WTC11 (cell line): ENCODE measurements at regions not wholly inside any gene's neighbourhood (a gene's known extent, or its start where the extent isn't known, plus 50 kb on each side); places are given as distances from the start of the nearest gene placed in this dataset.

Experiments
- ATAC-seq: fragments of 200-7000 bp; cut with Tn5 transposase; 2 replicates; pipeline ENCODE4 v1.10.0; 2021; ENCODE audit warnings: mild to moderate bottlenecking, moderate library complexity
- CTCF ChIA-PET: fragments of 300-600 bp; sonication (Branson Sonifier 250); formaldehyde crosslinking; loops from one replicate; lab custom pipeline; 2021; ENCODE audit warnings: antibody characterized with exemption; lab: Charles Lee
- POLR2A ChIA-PET: fragments of 350-600 bp; sonication (Branson Sonifier 250); formaldehyde crosslinking; loops from one replicate; lab custom pipeline; 2021; ENCODE audit warnings: antibody characterized with exemption; lab: Charles Lee
- DNase-seq: peaks from one replicate; pipeline ENCODE4 v3.0.0; 2021; ENCODE audit warnings: low spot score
- H3K27ac Mint-ChIP-seq: 2 replicates; pipeline ENCODE4 v1.8.0; 2021; ENCODE audit warnings: mixed read lengths
- H3K27me3 Mint-ChIP-seq: 2 replicates; pipeline ENCODE4 v1.8.0; 2021; ENCODE audit warnings: low read depth, mild to moderate bottlenecking, moderate library complexity, mixed read lengths
- H3K36me3 Mint-ChIP-seq: 2 replicates; pipeline ENCODE4 v1.8.0; 2021; ENCODE audit warnings: mixed read lengths
- H3K4me1 Mint-ChIP-seq: 2 replicates; pipeline ENCODE4 v1.8.0; 2022; ENCODE audit warnings: mixed read lengths
- H3K4me3 Mint-ChIP-seq: 2 replicates; pipeline ENCODE4 v1.8.0; 2021; ENCODE audit warnings: mild to moderate bottlenecking, moderate library complexity, mixed read lengths
- H3K9me3 Mint-ChIP-seq: 2 replicates; pipeline ENCODE4 v1.8.0; 2021; ENCODE audit warnings: mixed read lengths
- CREB1 ChIP-seq: sonication (generic); formaldehyde crosslinking; IDR thresholded peaks from 2 replicates; pipeline ENCODE4 v1.8.0; 2023; ENCODE audit warnings: mild to moderate bottlenecking, missing genetic modification reagents
- FOXJ3 ChIP-seq: sonication (generic); formaldehyde crosslinking; IDR thresholded peaks from 2 replicates; pipeline ENCODE4 v1.9.0; 2021; ENCODE audit warnings: missing genetic modification reagents, mild to moderate bottlenecking, borderline replicate concordance
- GABPB1 ChIP-seq: sonication (generic); formaldehyde crosslinking; IDR thresholded peaks from 2 replicates; pipeline ENCODE4 v1.8.1; 2023; ENCODE audit warnings: mild to moderate bottlenecking, missing genetic modification reagents
- IRF2 ChIP-seq: sonication (generic); formaldehyde crosslinking; IDR thresholded peaks from 2 replicates; pipeline ENCODE4 v1.8.0; 2022; ENCODE audit warnings: low read depth, missing genetic modification reagents, borderline replicate concordance
- JUN ChIP-seq: sonication (generic); formaldehyde crosslinking; IDR thresholded peaks from 2 replicates; pipeline ENCODE4 v1.8.0; 2023; ENCODE audit warnings: mild to moderate bottlenecking, missing genetic modification reagents
- KAT7 ChIP-seq: sonication (generic); formaldehyde crosslinking; IDR thresholded peaks from 2 replicates; pipeline ENCODE4 v1.8.1; 2023; ENCODE audit warnings: missing genetic modification reagents, mild to moderate bottlenecking, borderline replicate concordance
- MYBL2 ChIP-seq: sonication (generic); formaldehyde crosslinking; IDR thresholded peaks from 2 replicates; pipeline ENCODE4 v1.8.1; 2023; ENCODE audit warnings: mild to moderate bottlenecking, moderate library complexity, missing genetic modification reagents
- RORB ChIP-seq: fragments of 250-450 bp; sonication (Bioruptor Pico); IDR thresholded peaks from 2 replicates; pipeline ENCODE4 v1.9.0; 2021; ENCODE audit warnings: mild to moderate bottlenecking
- ZNF263 ChIP-seq: sonication (generic); formaldehyde crosslinking; IDR thresholded peaks from 2 replicates; pipeline ENCODE4 v1.8.1; 2022; ENCODE audit warnings: low read depth, mild to moderate bottlenecking, moderate library complexity, missing genetic modification reagents
- ZNF396 ChIP-seq: fragments of 250-450 bp; sonication (Bioruptor Pico); IDR thresholded peaks from 2 replicates; pipeline ENCODE4 v1.8.0; 2021; ENCODE audit warnings: mild to moderate bottlenecking, moderate library complexity, borderline replicate concordance
- ZNF416 ChIP-seq: fragments of 250-450 bp; sonication (Bioruptor Pico); IDR thresholded peaks from 2 replicates; pipeline ENCODE4 v1.9.0; 2021; ENCODE audit warnings: mild to moderate bottlenecking, inconsistent platforms
- TF ChIP-seq, protein P1 (sequence below): sonication (generic); formaldehyde crosslinking; IDR thresholded peaks from 2 replicates; pipeline ENCODE4 v1.8.0; 2023; ENCODE audit warnings: missing genetic modification reagents, mild to moderate bottlenecking, borderline replicate concordance
- TF ChIP-seq, protein P2 (sequence below): sonication (generic); formaldehyde crosslinking; IDR thresholded peaks from 2 replicates; pipeline ENCODE4 v1.8.1; 2022; ENCODE audit warnings: low read depth, mild to moderate bottlenecking, moderate library complexity, missing genetic modification reagents, borderline replicate concordance
- TF ChIP-seq, protein P3 (sequence below): fragments of 250-450 bp; sonication (Bioruptor Pico); IDR thresholded peaks from 2 replicates; pipeline ENCODE4 v1.9.0; 2021; ENCODE audit warnings: mild to moderate bottlenecking
- TF ChIP-seq, protein P4 (sequence below): fragments of 250-450 bp; sonication (Bioruptor Pico); IDR thresholded peaks from 2 replicates; pipeline ENCODE4 v2.1.2; 2022; ENCODE audit warnings: mild to moderate bottlenecking, moderate library complexity
- TF ChIP-seq, protein P5 (sequence below): fragments of 250-450 bp; sonication (Bioruptor Pico); IDR thresholded peaks from 2 replicates; pipeline ENCODE4 v1.9.0; 2021; ENCODE audit warnings: moderate library complexity, mild to moderate bottlenecking, inconsistent platforms, borderline replicate concordance

DNA sequence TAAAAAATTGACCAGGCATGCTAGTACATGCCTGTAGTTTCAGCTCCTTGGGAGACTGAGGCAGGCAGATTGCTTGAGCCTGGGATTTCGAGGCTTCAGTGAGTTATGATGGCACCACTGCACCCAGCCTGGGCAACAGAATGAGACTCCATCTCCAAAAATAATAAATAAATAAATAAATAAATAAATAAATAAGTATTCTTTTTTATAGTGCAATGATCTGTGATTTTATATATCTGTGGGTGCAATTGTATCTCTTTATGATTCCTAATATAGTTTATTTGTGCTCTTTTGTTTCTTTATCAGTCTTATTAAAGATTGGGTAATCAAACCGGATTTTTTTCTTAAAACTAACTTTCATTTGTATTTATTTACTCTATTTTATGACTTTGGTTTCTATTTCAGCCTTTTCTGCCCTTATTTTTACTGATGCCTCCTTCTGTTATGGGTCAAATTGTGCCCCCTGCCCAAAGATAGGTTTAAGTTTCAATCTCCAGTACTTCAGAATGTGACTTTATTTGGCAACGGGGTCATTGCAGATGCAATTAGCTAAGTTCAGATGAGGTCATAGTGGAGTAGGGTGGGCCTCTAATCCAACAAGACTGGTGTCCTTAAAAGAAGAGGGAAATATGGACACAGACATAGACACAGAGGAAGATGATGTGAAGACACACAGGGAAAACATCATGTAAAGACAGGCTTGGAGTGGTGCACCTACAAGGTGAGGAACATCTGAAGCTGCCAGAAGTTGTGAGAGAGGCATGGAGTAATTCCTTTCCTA lies 74.9 kb upstream of the CDC42BPA start (continued):
- TF ChIP-seq, protein P1, sequence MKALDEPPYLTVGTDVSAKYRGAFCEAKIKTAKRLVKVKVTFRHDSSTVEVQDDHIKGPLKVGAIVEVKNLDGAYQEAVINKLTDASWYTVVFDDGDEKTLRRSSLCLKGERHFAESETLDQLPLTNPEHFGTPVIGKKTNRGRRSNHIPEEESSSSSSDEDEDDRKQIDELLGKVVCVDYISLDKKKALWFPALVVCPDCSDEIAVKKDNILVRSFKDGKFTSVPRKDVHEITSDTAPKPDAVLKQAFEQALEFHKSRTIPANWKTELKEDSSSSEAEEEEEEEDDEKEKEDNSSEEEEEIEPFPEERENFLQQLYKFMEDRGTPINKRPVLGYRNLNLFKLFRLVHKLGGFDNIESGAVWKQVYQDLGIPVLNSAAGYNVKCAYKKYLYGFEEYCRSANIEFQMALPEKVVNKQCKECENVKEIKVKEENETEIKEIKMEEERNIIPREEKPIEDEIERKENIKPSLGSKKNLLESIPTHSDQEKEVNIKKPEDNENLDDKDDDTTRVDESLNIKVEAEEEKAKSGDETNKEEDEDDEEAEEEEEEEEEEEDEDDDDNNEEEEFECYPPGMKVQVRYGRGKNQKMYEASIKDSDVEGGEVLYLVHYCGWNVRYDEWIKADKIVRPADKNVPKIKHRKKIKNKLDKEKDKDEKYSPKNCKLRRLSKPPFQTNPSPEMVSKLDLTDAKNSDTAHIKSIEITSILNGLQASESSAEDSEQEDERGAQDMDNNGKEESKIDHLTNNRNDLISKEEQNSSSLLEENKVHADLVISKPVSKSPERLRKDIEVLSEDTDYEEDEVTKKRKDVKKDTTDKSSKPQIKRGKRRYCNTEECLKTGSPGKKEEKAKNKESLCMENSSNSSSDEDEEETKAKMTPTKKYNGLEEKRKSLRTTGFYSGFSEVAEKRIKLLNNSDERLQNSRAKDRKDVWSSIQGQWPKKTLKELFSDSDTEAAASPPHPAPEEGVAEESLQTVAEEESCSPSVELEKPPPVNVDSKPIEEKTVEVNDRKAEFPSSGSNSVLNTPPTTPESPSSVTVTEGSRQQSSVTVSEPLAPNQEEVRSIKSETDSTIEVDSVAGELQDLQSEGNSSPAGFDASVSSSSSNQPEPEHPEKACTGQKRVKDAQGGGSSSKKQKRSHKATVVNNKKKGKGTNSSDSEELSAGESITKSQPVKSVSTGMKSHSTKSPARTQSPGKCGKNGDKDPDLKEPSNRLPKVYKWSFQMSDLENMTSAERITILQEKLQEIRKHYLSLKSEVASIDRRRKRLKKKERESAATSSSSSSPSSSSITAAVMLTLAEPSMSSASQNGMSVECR (CRISPR knock-in tag) = no peak
- TF ChIP-seq, protein P2, sequence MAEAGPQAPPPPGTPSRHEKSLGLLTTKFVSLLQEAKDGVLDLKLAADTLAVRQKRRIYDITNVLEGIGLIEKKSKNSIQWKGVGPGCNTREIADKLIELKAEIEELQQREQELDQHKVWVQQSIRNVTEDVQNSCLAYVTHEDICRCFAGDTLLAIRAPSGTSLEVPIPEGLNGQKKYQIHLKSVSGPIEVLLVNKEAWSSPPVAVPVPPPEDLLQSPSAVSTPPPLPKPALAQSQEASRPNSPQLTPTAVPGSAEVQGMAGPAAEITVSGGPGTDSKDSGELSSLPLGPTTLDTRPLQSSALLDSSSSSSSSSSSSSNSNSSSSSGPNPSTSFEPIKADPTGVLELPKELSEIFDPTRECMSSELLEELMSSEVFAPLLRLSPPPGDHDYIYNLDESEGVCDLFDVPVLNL (CRISPR knock-in tag) = no peak
- TF ChIP-seq CREB1 (no peak), JUN (no peak), ZNF396 (CRISPR knock-in tag) (no peak), FOXJ3 (CRISPR knock-in tag) (no peak), ZNF263 (no peak), MYBL2 (no peak)
- TF ChIP-seq, protein P3, sequence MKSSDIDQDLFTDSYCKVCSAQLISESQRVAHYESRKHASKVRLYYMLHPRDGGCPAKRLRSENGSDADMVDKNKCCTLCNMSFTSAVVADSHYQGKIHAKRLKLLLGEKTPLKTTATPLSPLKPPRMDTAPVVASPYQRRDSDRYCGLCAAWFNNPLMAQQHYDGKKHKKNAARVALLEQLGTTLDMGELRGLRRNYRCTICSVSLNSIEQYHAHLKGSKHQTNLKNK (CRISPR knock-in tag) = no peak
- TF ChIP-seq, protein P4, sequence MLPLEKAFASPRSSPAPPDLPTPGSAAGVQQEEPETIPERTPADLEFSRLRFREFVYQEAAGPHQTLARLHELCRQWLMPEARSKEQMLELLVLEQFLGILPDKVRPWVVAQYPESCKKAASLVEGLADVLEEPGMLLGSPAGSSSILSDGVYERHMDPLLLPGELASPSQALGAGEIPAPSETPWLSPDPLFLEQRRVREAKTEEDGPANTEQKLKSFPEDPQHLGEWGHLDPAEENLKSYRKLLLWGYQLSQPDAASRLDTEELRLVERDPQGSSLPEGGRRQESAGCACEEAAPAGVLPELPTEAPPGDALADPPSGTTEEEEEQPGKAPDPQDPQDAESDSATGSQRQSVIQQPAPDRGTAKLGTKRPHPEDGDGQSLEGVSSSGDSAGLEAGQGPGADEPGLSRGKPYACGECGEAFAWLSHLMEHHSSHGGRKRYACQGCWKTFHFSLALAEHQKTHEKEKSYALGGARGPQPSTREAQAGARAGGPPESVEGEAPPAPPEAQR (CRISPR knock-in tag) = no peak

DNA sequence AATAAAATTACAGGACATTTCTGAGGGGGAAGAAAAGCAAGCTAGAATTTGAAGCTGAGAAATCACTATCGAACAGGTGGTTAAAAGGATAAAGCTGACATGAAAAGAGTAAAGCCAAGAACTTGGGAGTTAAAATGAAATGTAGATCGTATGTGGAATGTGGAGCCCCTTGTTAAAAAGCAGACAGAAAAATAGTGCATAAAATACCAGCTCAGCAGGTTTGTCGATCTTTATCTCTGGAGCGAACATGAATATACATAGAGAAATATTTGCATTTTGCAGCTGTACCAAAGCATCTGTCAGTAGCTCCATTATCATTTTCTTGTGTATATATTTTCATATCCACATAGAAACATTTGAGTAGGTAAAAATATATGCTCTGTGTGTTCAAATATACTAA lies 73.6 kb upstream of the CDC42BPA start:
- Mint-ChIP-seq H3K4me1 (peaks cover 8% of the 10 kb centered on the region), H3K27ac (no peak overlapping the region), H3K4me3 (no peak overlapping the region), H3K36me3 (no peaks in the 10 kb centered on the region), H3K27me3 (no peaks in the 10 kb centered on the region), H3K9me3 (no peaks in the 10 kb centered on the region)
- ATAC-seq (no peak), DNase-seq (no peak)
- CTCF ChIA-PET = interaction anchor here (0.6 to 1.0 kb wide), 2 partner anchors 223 to 562 kb away, joined by 3 to 4 read pairs; no protein-coding TSS in a partner anchor
- POLR2A ChIA-PET = interaction anchor here (0.6 kb wide), 1 partner anchor 608 kb away, joined by 4 read pairs; no protein-coding TSS in a partner anchor
- no peak for TF ChIP-seq KAT7 (CRISPR knock-in tag)
- TF ChIP-seq CREB1 = no peak
- no peak for TF ChIP-seq ZNF416 (CRISPR knock-in tag)
- TF ChIP-seq IRF2 (CRISPR knock-in tag) = no peak
- no peak for TF ChIP-seq RORB
- no peak for TF ChIP-seq GABPB1 (CRISPR knock-in tag)
- TF ChIP-seq, protein P5, sequence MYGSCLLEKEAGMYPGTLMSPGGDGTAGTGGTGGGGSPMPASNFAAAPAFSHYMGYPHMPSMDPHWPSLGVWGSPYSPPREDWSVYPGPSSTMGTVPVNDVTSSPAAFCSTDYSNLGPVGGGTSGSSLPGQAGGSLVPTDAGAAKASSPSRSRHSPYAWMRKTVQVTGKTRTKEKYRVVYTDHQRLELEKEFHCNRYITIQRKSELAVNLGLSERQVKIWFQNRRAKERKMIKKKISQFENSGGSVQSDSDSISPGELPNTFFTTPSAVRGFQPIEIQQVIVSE (CRISPR knock-in tag) = no peak
